ENCODE measurements at regions not wholly inside any gene's neighbourhood (a gene's known extent, or its start where the extent isn't known, plus 50 kb on each side); places are given as distances from the start of the nearest gene placed in this dataset.

GRCh38 chr6:79755967-79756366, 124.8 kb downstream of the SH3BGRL2 start:
- TF ChIP-seq, protein P1, sequence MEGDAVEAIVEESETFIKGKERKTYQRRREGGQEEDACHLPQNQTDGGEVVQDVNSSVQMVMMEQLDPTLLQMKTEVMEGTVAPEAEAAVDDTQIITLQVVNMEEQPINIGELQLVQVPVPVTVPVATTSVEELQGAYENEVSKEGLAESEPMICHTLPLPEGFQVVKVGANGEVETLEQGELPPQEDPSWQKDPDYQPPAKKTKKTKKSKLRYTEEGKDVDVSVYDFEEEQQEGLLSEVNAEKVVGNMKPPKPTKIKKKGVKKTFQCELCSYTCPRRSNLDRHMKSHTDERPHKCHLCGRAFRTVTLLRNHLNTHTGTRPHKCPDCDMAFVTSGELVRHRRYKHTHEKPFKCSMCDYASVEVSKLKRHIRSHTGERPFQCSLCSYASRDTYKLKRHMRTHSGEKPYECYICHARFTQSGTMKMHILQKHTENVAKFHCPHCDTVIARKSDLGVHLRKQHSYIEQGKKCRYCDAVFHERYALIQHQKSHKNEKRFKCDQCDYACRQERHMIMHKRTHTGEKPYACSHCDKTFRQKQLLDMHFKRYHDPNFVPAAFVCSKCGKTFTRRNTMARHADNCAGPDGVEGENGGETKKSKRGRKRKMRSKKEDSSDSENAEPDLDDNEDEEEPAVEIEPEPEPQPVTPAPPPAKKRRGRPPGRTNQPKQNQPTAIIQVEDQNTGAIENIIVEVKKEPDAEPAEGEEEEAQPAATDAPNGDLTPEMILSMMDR (IDR thresholded peaks at IDR 0.05; ENCODE audit: insufficient read depth, low read depth, low read length): no peak
- TF ChIP-seq EZH2 (IDR thresholded peaks at IDR 0.05; ENCODE audit: insufficient read depth, low read length): no peak

Measured in astrocyte (in vitro differentiated cells and primary cell).